ENCODE measurements at regions not wholly inside any gene's neighbourhood (a gene's known extent, or its start where the extent isn't known, plus 50 kb on each side); places are given as distances from the start of the nearest gene placed in this dataset.

- no peak for DNase-seq
Measured at GRCh38 chr3:194281766-194282165, 69.4 kb downstream of the CPN2 start.

GRCh38 chr3:194282436-194283122 is 68.5 kb downstream of the CPN2 start:
- no peak for DNase-seq

GRCh38 chr3:194283221-194284006 is 67.7 kb downstream of the CPN2 start:
- no peak for DNase-seq

GRCh38 chr3:194284351-194284750 is 66.8 kb downstream of the CPN2 start:
- DNase-seq: no peak

GRCh38 chr3:194285024-194285849 is 65.9 kb downstream of the CPN2 start:
- DNase-seq: no peak

GRCh38 chr3:194285850-194286197 is 65.3 kb downstream of the CPN2 start:
- DNase-seq: no peak

- DNase-seq: no peak
Measured at GRCh38 chr3:194286375-194287146, 64.6 kb downstream of the CPN2 start.

- DNase-seq: no peak
Measured at GRCh38 chr3:194287374-194287773, 63.8 kb downstream of the CPN2 start.

GRCh38 chr3:194287977-194288706 is 63.0 kb downstream of the CPN2 start:
- no peak for DNase-seq

Data from NCI-H187 treated with DMSO at 0.1 percent for 48 hours (cell line).